ENCODE measurements at regions not wholly inside any gene's neighbourhood (a gene's known extent, or its start where the extent isn't known, plus 50 kb on each side); places are given as distances from the start of the nearest gene placed in this dataset.
A peak's percentile ranks its signal among the peaks of the same experiment; 100 is the strongest.

- no peak for DNase-seq
These were observed 61.0 kb downstream of the MRGPRX1 start for GRCh38 chr11:18878211-18878610.

- DNase-seq, result no peak
These were observed 73.3 kb downstream of the MRGPRX1 start for GRCh38 chr11:18865951-18866350.

GRCh38 chr11:18865261-18865660, 73.7 kb upstream of the PTPN5 start:
- no peak for DNase-seq

- DNase-seq, result no peak
These were observed 61.6 kb upstream of the PTPN5 start for GRCh38 chr11:18853086-18853720.

GRCh38 chr11:18849406-18849805, 57.8 kb upstream of the PTPN5 start:
- DNase-seq, result no peak

- peak in 1 of 2 donors; percentile 10 for DNase-seq
These were observed 53.3 kb upstream of the PTPN5 start for GRCh38 chr11:18844753-18845367.
